HPDE6-E6E7 (cell line): ENCODE measurements at regions not wholly inside any gene's neighbourhood (a gene's known extent, or its start where the extent isn't known, plus 50 kb on each side); places are given as distances from the start of the nearest gene placed in this dataset.

Experiments used
- DNase-seq: peaks from one replicate; pipeline ENCODE4 v3.0.0; 2011; ENCODE audit warnings: missing footprints; ENCODE audit errors: extremely low spot score

DNA sequence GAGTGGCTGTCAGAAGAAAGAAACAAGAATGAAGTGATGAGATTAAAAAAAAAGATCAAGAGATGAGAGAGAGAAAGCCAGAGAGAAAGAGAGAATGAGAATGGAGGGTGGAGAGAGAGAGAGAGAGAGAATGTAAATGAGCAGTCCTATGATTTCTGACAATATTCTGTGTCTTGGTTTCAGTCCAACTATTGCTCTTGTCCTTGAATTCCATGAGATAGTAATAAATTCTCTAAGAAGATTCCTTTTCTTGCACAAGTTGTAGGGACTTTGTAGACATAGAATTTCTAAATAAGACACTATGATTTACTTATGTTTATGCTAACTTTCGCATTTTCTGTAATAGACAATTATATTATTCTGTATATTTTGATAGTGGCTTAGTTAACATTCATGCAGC lies 149.6 kb upstream of the CTSO start:
- no peak for DNase-seq

DNA sequence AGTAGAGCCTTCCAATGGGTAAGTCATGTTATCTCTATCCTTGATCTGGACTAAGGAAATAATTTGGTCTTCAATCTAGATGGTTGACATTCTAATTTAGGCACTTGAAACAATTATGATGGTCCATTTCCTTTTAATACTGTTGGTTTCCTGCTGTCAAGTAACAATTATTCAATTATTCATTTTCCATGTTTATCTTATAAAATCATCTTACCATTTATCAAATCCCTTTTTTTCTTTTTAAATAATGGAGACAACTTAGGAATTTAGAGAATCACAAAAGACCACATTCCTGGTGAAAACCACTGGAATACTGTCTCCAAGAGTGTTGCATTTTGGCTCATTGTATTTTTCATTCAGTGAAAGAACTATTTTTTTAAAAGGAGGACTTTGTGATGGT lies 148.7 kb upstream of the CTSO start:
- no peak for DNase-seq

DNA sequence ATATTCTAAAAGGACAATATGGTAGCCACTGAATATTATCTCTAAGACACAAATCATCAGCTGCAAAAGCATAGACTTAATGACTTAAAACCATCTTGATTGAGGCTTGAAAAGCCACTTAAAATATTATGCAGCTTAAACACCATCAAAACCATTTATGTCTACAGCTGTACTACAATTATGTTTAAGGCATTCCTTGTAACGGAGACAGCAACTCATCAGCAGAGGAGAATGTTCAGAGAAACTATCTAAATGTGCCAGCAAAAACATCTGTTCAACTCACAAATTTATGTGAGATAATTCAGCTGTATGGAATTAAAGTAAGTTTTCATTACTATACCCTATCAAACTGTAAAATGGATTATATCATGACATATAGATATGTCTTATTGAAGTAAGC lies 147.9 kb upstream of the CTSO start:
- DNase-seq: no peak

DNA sequence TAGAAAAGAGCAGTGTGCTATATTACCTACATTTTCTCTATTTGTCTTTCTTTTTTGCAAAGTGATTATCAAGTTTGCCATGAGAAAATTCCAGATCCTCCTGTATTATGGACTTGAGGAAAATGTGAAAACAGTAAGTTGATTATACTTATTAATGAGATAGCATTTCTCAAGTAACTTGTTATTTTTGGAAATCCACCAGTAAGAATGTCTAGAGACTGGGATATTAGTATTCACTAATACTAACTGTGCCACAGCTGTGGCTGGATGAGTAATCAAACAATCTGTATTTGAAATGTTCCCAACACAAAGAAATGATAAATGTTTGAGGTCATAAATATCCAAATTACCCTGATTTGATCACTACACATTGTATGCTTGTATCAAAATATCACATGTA lies 147.0 kb upstream of the CTSO start:
- no peak for DNase-seq

DNA sequence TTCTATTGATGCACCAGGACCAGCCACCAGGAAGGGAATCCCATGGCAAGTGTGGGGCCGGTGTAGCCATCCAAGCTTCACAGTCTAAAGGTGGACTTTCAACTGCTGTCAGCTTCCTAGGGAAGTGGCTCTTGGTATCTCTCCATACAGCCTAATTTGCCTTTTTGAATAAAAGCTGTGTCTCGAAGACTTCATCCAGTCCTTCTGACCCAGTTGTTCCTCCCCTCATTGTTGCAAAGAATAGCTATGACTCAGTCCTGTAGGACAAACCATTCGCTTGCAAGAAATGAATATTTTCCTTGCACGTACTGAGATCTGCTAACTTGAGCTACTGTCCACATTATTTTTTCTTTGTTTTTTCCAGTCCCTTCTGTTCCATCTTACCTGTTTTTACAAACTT lies 145.1 kb upstream of the CTSO start:
- no peak for DNase-seq

DNA sequence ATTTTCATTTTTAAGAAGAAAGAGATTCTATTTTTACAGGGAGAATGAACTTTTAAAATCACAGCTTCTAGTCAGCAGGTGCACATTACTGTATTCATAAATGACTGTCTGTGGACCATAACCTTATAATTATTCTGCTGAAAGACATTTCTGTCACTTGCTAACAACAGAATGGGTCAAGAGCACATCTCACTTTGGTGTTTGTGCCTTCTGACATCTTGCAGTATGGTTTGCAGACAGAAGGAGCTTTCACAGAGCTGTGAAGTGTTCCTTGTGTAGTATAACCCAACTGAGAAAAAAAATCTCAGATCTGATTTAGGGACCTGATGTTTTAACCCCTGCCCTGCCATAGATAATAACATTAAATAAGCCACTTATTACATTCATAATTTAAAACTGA lies 131.4 kb upstream of the CTSO start:
- no peak for DNase-seq

DNA sequence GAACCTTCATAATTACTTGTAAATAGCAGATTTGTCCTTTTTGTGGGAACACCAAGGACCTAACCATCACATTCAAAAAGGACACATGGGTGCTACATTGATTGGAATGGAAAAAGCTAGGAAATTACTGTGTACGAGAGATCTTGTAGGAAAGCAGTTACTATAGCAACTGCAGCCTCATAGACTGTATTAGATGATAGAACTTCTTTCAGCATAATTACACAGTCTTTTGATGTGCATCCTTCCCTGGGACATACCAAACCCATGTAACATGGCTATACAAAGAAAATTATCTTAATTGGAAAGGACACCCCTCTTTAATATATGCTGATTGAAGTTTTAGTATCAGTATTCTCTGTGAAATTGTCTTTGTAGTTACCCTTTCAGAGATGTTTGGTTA lies 130.7 kb upstream of the CTSO start:
- no peak for DNase-seq

DNA sequence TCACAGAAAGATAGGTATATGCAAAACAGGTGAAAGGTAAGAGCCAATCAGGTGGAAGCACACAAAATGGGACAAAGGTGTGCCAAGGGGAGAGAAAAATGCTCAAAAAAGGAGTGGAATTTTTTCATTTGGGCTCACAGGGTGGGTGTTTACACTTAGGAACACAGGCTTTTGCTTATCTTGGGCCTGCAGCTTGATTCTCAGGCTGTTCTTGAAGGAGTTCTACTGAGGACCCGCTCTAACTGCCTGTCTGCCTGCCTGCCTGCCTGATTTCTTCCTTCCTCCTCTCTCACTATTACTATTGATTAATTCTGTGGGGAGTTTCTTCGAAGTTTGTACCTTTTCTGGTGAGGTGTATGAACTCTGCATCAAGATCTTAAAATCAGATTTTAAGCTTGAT lies 120.3 kb upstream of the CTSO start:
- no peak for DNase-seq

DNA sequence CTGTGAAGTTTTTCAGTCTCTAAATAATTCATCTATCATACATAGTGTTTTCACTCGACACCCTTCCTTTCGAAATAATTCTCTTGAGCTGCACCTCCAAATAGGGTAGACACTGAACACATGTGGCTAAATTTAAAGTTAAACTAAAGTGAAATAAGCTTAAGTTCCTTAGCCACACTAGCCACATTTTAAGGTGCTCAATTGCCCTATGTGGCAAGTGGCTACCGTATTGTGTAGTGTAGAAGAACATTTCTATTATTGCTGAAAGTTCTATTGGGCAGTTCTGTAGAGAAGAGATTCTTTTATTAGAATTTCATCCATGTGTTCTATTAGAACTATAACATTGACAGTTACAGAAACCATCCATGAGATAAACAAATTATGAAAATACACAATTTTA lies 107.0 kb upstream of the CTSO start:
- DNase-seq: no peak

DNA sequence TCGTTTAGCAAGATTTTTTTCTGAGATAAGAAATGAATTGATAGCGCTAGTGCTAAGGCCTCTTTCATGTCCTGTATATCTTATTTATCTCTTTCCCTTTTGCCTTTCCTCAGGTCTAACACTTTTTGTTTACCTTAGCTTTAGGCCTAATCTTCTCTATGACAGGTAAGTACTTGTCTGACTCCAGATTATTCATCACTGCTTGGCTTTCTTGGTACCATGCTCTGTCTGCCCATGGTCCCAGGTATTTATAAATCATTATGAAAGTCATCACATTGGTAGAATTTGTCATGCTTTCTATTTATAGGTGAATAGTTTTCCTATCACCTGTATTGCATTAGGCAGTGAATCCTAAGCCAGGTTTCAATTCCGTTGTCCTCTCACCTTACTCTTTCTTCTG lies 99.5 kb upstream of the CTSO start:
- peak; percentile 41 for DNase-seq

DNA sequence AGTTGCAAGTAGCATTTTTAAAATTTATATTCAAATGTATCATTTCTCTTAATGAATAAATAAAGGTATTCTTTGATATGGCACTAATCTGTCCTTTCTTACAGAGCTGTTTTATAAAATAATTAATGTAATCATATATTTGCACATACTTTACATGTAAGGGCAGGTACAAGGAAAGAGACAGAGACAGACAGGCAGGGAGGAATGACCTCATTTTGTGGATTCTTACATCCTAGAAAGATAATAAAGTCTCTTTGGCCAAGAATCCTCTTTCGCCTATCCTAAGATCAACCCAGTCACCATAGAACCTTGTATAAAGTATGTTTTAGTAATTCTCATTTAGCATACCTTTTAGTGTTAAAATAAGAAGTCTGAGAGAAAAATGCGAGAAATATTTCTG lies 98.5 kb upstream of the CTSO start:
- peak; percentile 1 for DNase-seq

DNA sequence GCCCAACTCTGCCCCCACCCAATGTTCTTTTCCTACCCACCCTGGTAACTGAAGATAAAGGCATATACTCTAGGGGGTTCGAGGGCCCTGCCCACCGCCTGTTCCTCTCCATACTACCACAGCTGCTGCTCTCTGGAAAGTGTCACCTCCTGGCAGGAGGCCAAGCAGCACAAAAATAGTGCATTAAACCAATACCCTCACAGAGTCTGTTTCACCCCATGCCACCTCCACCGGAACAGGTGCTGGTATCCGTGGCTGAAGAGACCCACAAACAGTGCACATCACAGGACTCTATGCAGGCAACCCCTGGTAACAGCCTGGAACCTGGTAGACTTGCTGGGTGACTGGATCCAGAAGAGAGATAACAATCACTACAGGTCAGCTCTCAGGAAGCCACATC lies 85.1 kb upstream of the CTSO start:
- no peak for DNase-seq

DNA sequence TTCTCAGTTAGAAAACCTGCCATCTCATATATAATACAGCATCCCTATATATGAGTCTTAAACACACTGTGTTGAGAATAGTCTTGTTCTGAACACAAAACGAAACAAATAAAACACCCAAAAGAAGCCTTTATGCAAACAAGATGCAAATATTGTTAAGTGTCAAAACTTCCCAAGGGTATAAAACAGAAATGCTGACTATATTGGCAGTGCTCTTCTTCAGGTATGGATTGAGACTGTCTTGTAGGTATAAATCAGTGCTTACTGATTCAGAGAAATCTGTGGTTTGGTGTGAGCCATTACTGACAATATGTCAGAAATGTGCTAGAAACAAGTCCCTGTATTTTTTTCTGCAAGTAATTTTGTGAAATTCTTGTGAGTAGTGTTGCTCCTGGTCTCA lies 82.8 kb upstream of the CTSO start:
- DNase-seq: no peak

DNA sequence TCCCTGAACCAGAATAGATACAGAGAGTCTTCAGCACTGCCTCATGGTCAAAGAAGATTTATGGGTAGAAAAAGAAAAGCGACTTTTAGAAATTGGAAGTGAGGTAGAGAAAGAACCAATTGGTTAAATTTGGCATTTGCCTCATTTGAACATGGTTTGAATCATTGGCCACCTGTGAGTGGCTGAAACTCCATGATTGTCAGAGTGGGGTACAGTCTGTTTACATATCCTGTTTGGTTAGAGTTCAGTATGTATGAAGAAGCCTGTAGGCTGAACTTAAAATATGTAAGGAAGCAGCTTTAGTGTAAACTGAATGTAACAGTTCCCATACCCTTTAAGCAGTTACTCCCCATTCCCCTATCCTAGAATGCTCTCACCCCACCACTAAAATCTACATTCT lies 76.0 kb upstream of the CTSO start:
- no peak for DNase-seq

DNA sequence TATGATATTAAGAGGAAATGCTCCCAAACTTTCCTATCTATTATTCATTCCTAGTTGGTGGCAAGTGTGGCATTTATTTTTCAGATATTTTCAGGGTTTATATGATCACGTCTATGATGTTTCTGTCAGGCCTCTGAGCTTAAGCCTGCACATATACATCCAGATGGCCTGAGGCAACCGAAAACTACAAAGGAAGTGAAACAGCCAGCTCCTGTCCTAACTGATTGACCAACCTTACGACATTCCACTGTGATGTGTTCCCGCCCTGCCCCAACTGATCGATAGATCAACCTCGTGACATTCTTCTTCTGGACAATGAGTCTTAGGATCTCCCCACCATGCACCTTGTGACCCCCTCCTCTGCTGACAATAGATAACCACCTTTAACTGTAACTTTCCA lies 67.6 kb upstream of the CTSO start:
- no peak for DNase-seq

DNA sequence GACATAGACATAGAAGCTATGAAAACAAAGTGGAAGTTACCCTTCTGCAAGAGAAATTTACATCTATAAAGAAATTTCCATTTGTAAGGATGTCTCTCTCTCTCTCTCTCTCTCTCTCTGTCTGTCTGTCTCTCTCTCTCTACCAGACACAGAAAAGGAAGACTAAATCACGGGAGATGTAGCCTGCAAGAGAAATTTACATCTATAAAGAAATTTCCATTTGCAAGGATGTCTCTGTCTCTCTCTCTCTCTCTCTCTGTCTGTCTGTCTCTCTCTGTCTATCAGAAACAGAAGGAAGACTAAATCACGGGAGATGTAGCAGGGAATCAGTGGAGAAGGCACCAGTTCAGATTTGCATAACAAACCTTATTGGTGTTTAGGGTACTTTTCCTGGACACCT lies 65.6 kb upstream of the CTSO start:
- no peak for DNase-seq

DNA sequence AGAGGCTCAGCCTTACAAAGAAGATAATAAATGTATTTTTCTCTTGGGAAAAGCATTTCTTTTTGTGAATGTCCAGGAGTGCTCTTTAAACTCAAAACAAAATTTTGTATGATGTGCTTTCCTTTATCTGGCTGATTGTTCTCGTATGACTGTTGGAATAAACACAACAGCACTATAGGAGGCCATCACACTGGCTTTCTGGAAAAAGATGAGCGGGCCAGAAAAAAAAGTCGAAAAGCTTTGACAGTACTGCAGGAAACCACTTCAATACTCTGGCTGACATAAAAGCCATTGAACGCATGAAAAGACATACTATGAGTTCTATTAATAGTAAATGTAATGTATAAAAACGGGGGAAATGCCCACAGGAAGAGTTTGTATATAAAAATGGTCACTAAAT lies 64.7 kb upstream of the CTSO start:
- no peak for DNase-seq

DNA sequence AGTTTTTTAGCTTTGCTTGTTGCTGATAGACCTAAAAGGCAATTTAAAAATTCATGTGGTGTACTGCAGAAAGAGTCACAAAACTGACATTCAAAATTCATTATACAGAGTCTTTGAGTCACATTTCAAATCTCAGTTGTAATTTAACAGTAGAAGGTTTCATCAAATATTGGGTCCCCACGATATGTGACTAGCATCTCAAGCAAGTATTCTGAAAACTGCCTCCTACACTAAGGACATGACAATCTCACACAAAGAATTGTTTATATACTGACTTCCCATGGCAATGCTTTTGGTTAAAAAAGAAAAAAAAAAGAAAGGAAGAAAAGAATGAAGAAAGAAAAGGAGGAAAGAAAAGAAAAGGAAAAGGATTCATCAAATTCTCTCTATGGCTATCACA lies 62.1 kb upstream of the CTSO start:
- DNase-seq: no peak

DNA sequence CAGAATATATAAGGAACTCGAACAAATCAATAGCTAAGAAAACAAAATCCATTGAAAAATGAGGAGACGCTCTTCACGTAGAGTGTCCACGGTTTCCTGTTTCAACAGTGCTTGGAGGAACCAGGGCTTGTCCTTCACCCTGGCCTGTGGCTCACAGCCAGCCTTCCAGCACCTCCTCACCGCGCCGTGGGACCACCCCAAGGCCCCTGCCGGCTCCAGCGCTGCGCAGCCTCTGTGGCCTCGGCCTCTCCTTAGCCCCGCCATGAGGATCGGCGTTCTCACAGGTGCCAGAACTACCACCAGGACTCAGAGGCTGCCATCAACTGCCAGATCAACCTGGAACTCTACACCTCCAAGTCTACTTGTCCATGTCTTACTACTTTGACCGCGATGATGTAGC lies 52.5 kb upstream of the CTSO start:
- no peak for DNase-seq
